ENCODE measurements at regions not wholly inside any gene's neighbourhood (a gene's known extent, or its start where the extent isn't known, plus 50 kb on each side); places are given as distances from the start of the nearest gene placed in this dataset.

DNA sequence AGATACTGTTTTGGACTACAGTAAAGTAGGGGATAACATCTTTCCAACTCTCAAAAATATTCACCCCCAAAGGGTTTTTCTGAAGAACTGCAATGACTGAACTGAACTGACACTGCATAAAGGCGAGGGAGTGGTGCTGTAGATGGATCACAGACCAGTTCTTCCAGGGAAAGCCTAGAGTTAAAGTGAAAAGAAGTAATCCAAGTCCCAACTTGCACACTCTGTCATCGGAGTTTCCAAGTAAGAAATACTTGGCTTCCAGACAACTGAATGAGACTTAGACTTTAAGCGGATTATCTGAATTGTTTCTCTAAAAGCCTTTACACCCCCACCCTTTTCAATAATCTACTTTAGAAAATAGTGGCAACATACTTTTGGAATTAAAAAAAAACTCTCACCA, 134.1 kb upstream of the PREP start:
- H3K27me3 ChIP-seq (ENCODE audit: insufficient read depth, low read length), result no peaks in the 10 kb centered on the region
- H3K9ac ChIP-seq (ENCODE audit: low read length), result no peak overlapping the region
- no peaks in the 10 kb centered on the region for H4K20me1 ChIP-seq (ENCODE audit: insufficient read depth, low read length)
- H3K36me3 Mint-ChIP-seq (ENCODE audit: low read depth, unreplicated experiment), result no peaks in the 10 kb centered on the region
- no peak for TF ChIP-seq EZH2 (IDR thresholded peaks at IDR 0.05; ENCODE audit: insufficient read depth, low read length)
- TF ChIP-seq, protein P1, sequence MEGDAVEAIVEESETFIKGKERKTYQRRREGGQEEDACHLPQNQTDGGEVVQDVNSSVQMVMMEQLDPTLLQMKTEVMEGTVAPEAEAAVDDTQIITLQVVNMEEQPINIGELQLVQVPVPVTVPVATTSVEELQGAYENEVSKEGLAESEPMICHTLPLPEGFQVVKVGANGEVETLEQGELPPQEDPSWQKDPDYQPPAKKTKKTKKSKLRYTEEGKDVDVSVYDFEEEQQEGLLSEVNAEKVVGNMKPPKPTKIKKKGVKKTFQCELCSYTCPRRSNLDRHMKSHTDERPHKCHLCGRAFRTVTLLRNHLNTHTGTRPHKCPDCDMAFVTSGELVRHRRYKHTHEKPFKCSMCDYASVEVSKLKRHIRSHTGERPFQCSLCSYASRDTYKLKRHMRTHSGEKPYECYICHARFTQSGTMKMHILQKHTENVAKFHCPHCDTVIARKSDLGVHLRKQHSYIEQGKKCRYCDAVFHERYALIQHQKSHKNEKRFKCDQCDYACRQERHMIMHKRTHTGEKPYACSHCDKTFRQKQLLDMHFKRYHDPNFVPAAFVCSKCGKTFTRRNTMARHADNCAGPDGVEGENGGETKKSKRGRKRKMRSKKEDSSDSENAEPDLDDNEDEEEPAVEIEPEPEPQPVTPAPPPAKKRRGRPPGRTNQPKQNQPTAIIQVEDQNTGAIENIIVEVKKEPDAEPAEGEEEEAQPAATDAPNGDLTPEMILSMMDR (IDR thresholded peaks at IDR 0.05; ENCODE audit: insufficient read depth, low read depth, low read length), result no peak
- no peaks in the 10 kb centered on the region for H3K9me3 ChIP-seq (ENCODE audit: insufficient read depth, low read depth, low read length)
- no peaks in the 10 kb centered on the region for H3K4me1 Mint-ChIP-seq (ENCODE audit: low read depth, unreplicated experiment)
- no peaks in the 10 kb centered on the region for H3K27me3 Mint-ChIP-seq (ENCODE audit: low read depth, unreplicated experiment)
- DNase-seq (ENCODE audit: low read depth) (no peak), FAIRE-seq (no peak)
- H3K79me2 ChIP-seq (ENCODE audit: insufficient read depth, low read length), result no peaks in the 10 kb centered on the region
- no peak overlapping the region for H2AFZ ChIP-seq (ENCODE audit: low read depth, low read length)
- no peaks in the 10 kb centered on the region for H3K36me3 ChIP-seq (ENCODE audit: insufficient read depth, low read length)
- no peak overlapping the region for H3K4me3 Mint-ChIP-seq (ENCODE audit: unreplicated experiment)
- H3K4me1 ChIP-seq (ENCODE audit: insufficient read depth, low read length), result no peaks in the 10 kb centered on the region
- no peak overlapping the region for H3K27ac Mint-ChIP-seq (ENCODE audit: unreplicated experiment)
- no peaks in the 10 kb centered on the region for H3K9me3 Mint-ChIP-seq (ENCODE audit: unreplicated experiment)
- H3K4me3 ChIP-seq (ENCODE audit: insufficient read depth, low read depth, low read length), result no peak overlapping the region
- H3K27ac ChIP-seq (ENCODE audit: low read depth, low read length), result no peak overlapping the region
- no peak overlapping the region for H3K4me2 ChIP-seq (ENCODE audit: low read length)

DNA sequence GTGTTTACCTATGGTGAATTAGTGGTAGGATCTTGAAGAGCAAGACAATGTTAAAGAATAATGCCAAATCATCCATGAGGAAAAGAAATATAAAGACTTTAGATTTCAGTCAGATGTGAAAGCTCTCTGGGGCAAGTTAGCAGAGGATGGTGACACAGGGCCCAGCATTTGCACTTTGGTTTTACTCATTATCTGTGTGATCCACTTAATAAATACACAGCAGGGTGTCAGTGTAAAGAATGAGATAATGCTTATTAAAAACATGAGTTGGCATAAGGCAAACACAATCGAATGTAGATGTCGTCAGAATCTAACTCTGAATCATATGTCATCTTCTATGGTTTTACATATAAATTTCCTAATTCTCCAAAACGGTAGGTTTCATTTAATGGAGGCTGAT, 130.4 kb upstream of the PREP start:
- Histone ChIP-seq H3K4me1 (ENCODE audit: insufficient read depth, low read length) (no peaks in the 10 kb centered on the region), H3K4me3 (ENCODE audit: insufficient read depth, low read depth, low read length) (no peak overlapping the region), H3K9ac (ENCODE audit: low read length) (no peak overlapping the region), H3K27ac (ENCODE audit: low read depth, low read length) (no peak overlapping the region), H3K27me3 (ENCODE audit: insufficient read depth, low read length) (no peaks in the 10 kb centered on the region), H3K79me2 (ENCODE audit: insufficient read depth, low read length) (no peaks in the 10 kb centered on the region), H4K20me1 (ENCODE audit: insufficient read depth, low read length) (no peaks in the 10 kb centered on the region), H2AFZ (ENCODE audit: low read depth, low read length) (no peak overlapping the region), H3K4me2 (ENCODE audit: low read length) (no peak overlapping the region), H3K36me3 (ENCODE audit: insufficient read depth, low read length) (no peaks in the 10 kb centered on the region), H3K9me3 (ENCODE audit: insufficient read depth, low read depth, low read length) (no peaks in the 10 kb centered on the region)
- Mint-ChIP-seq H3K4me1 (ENCODE audit: low read depth, unreplicated experiment) (no peaks in the 10 kb centered on the region), H3K36me3 (ENCODE audit: low read depth, unreplicated experiment) (no peaks in the 10 kb centered on the region), H3K4me3 (ENCODE audit: unreplicated experiment) (no peak overlapping the region), H3K9me3 (ENCODE audit: unreplicated experiment) (no peaks in the 10 kb centered on the region), H3K27me3 (ENCODE audit: low read depth, unreplicated experiment) (no peaks in the 10 kb centered on the region), H3K27ac (ENCODE audit: unreplicated experiment) (no peak overlapping the region)
- FAIRE-seq (no peak), DNase-seq (ENCODE audit: low read depth) (no peak)
- TF ChIP-seq EZH2 (IDR thresholded peaks at IDR 0.05; ENCODE audit: insufficient read depth, low read length), result no peak

DNA sequence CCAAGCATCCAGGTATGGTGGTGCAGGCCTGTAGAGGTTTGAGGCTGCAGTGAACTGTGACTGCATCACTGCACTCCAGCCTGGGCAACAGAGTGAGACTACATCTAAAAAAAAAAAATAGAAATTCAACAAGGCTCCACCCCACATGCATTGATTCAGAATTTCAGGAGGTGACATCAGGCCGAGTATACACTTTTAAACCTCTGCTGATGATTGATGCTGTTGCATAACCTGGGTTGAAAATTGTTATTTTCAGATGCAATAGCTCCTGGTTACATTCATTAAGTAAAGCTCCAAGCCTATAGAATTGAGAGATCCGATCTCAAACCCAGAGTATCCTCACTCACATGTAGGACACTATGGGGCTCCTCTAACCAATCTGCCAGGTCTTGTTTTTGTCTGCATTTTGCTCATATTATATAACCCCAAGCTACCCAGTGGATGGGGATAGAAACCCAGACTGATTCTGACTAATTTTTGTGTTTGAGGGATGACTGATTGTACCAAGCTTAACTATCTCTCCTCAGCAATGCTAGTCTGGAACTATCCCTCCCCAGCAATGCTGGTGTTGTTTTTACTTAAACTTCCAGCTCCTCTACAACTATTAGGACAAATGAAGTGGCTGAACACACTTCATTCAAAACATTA, 123.5 kb upstream of the PREP start:
- H3K9me3 ChIP-seq (ENCODE audit: insufficient read depth, low read depth, low read length), result no peaks in the 10 kb centered on the region
- FAIRE-seq (no peak), DNase-seq (ENCODE audit: low read depth) (no peak)
- Mint-ChIP-seq H3K4me3 (ENCODE audit: unreplicated experiment) (no peak overlapping the region), H3K36me3 (ENCODE audit: low read depth, unreplicated experiment) (no peaks in the 10 kb centered on the region), H3K27me3 (ENCODE audit: low read depth, unreplicated experiment) (no peaks in the 10 kb centered on the region), H3K27ac (ENCODE audit: unreplicated experiment) (no peak overlapping the region), H3K4me1 (ENCODE audit: low read depth, unreplicated experiment) (peaks cover 4% of the 10 kb centered on the region), H3K9me3 (ENCODE audit: unreplicated experiment) (no peaks in the 10 kb centered on the region)
- no peak overlapping the region for H3K4me3 ChIP-seq (ENCODE audit: insufficient read depth, low read depth, low read length)
- no peaks in the 10 kb centered on the region for H3K36me3 ChIP-seq (ENCODE audit: insufficient read depth, low read length)
- H3K4me2 ChIP-seq (ENCODE audit: low read length), result no peak overlapping the region
- no peak overlapping the region for H3K27ac ChIP-seq (ENCODE audit: low read depth, low read length)
- no peak for TF ChIP-seq EZH2 (IDR thresholded peaks at IDR 0.05; ENCODE audit: insufficient read depth, low read length)
- TF ChIP-seq, protein P1 (IDR thresholded peaks at IDR 0.05; ENCODE audit: insufficient read depth, low read depth, low read length), result no peak
- H2AFZ ChIP-seq (ENCODE audit: low read depth, low read length), result no peak overlapping the region
- no peaks in the 10 kb centered on the region for H3K79me2 ChIP-seq (ENCODE audit: insufficient read depth, low read length)
- no peak overlapping the region for H3K9ac ChIP-seq (ENCODE audit: low read length)
- H4K20me1 ChIP-seq (ENCODE audit: insufficient read depth, low read length), result no peaks in the 10 kb centered on the region
- no peaks in the 10 kb centered on the region for H3K27me3 ChIP-seq (ENCODE audit: insufficient read depth, low read length)
- no peaks in the 10 kb centered on the region for H3K4me1 ChIP-seq (ENCODE audit: insufficient read depth, low read length)
